Sigmoid colon (tissue), 4 donors: ENCODE measurements at regions not wholly inside any gene's neighbourhood (a gene's known extent, or its start where the extent isn't known, plus 50 kb on each side); places are given as distances from the start of the nearest gene placed in this dataset.

Experiments used
- EP300 ChIP-seq, 4 donors: sonication (generic); formaldehyde crosslinking; IDR thresholded peaks; one replicate each; pipeline ENCODE4 v1.6.1; 2017; ENCODE audit warnings: antibody characterized with exemption in 4 of 4
- POLR2A ChIP-seq, 2 donors: fragments of 450-650 bp; IDR thresholded peaks; one replicate each; pipeline ENCODE4 v1.6.1; 2016; ENCODE audit warnings: antibody characterized with exemption in 2 of 2, mild to moderate bottlenecking in 2 of 2, moderate library complexity in 2 of 2
- TF ChIP-seq, protein P1 (sequence below), 4 experiments: fragments of 450-650 bp in 3 of 4; fragments of 200-600 bp in 1 of 4; IDR thresholded peaks; one replicate each; pipeline ENCODE4 v1.5.1; 2016 to 2019; ENCODE audit warnings: antibody characterized with exemption in 4 of 4, mild to moderate bottlenecking in 3 of 4, moderate library complexity in 2 of 4

DNA sequence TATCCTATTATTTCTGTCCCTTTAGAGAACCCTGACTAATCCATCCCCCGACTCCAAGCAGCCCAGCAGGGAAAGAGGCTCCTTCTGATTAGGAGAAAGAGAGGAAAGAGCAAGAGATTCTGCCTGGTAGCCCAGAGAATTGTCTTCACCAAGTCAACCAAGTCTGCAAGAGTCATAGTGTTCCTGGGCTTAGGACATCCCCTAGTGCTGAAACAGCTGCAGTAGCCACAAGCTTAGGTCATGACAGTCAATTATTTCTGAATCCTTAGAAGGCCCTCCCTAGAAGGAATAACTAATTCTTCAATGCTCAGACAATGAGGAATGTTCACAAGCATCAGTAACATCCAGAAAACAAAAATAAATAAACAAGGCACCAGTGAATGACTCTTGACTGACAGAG, 480.3 kb upstream of the GRIA3 start:
- no peak for TF ChIP-seq POLR2A (IDR thresholded peaks at IDR 0.05)
- TF ChIP-seq, protein P1, sequence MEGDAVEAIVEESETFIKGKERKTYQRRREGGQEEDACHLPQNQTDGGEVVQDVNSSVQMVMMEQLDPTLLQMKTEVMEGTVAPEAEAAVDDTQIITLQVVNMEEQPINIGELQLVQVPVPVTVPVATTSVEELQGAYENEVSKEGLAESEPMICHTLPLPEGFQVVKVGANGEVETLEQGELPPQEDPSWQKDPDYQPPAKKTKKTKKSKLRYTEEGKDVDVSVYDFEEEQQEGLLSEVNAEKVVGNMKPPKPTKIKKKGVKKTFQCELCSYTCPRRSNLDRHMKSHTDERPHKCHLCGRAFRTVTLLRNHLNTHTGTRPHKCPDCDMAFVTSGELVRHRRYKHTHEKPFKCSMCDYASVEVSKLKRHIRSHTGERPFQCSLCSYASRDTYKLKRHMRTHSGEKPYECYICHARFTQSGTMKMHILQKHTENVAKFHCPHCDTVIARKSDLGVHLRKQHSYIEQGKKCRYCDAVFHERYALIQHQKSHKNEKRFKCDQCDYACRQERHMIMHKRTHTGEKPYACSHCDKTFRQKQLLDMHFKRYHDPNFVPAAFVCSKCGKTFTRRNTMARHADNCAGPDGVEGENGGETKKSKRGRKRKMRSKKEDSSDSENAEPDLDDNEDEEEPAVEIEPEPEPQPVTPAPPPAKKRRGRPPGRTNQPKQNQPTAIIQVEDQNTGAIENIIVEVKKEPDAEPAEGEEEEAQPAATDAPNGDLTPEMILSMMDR (IDR thresholded peaks at IDR 0.05), result no peak
- no peak for TF ChIP-seq EP300 (IDR thresholded peaks at IDR 0.05)
